Aorta (tissue), 5 donors: ENCODE measurements at regions not wholly inside any gene's neighbourhood (a gene's known extent, or its start where the extent isn't known, plus 50 kb on each side); places are given as distances from the start of the nearest gene placed in this dataset.

Experiments
- ATAC-seq: fragments of 200-7000 bp; cut with Tn5 transposase; one replicate; pipeline ENCODE4 v1.9.1; 2022; ENCODE audit warnings: moderate library complexity; ENCODE audit not compliant: low FRiP score
- DNase-seq, 2 donors: peaks; one replicate each; pipeline ENCODE4 v3.0.0-alpha.2; 2020
- H3K27ac ChIP-seq, 2 donors: one replicate each; pipeline ENCODE4 v1.5.1; 2013; ENCODE audit warnings: low read length in 2 of 2, mild to moderate bottlenecking in 2 of 2, moderate library complexity in 2 of 2, control low read depth in 1 of 2, inconsistent platforms in 1 of 2, low read depth in 1 of 2
- H3K27me3 ChIP-seq, 2 donors: one replicate each; pipeline ENCODE4 v1.6.1; 2013; ENCODE audit warnings: control low read depth in 1 of 2, low read length in 1 of 2, mild to moderate bottlenecking in 1 of 2, moderate library complexity in 1 of 2; ENCODE audit not compliant: insufficient read depth in 2 of 2, control insufficient read depth in 1 of 2
- H3K36me3 ChIP-seq, 2 donors: one replicate each; pipeline ENCODE4 v1.6.1; 2013; ENCODE audit warnings: control low read depth in 1 of 2, low read length in 1 of 2, mild to moderate bottlenecking in 1 of 2; ENCODE audit not compliant: insufficient read depth in 2 of 2, control insufficient read depth in 1 of 2
- H3K4me1 ChIP-seq, 2 donors: one replicate each; pipeline ENCODE4 v1.6.1; 2013; ENCODE audit warnings: low read length in 2 of 2, control low read depth in 1 of 2, mild to moderate bottlenecking in 1 of 2, moderate library complexity in 1 of 2; ENCODE audit not compliant: insufficient read depth in 2 of 2, control insufficient read depth in 1 of 2
- H3K4me3 ChIP-seq, 2 donors: one replicate each; pipeline ENCODE4 v1.5.1; 2013; ENCODE audit warnings: low read length in 2 of 2, control low read depth in 1 of 2, mild to moderate bottlenecking in 1 of 2
- H3K9me3 ChIP-seq: one replicate; pipeline ENCODE4 v1.6.1; 2013; ENCODE audit warnings: mild to moderate bottlenecking, low read length; ENCODE audit not compliant: control insufficient read depth
- WGBS, 2 donors: extraction: QIAGEN DNeasy Blood & Tissue Kit; methylation state at CpG; one replicate each; pipeline ENCODE4 v1.1.7; 2013; 5-methylcytosine and 5-hydroxymethylcytosine counted together
- intact Hi-C, 2 donors: fragments of 100-400 bp; cut with DNase I; formaldehyde crosslinking; loops; one replicate each; pipeline versions ENCODE4 v1.14.2 to v1.15.0; 2022
- donor health status: healthy with polysubstance abuse.
- donor health status: Bipolar disorder and iron deficiency.
- donor health status: DM: no; HTN: no; CAD: no.
- donor health status: DM: no; HTN: no; CAD: no.
- donor health status: DM: yes; HTN: yes; CAD: no.

GRCh38 chr6:169064194-169064593, 189.5 kb downstream of the THBS2 start:
- H3K36me3 ChIP-seq: no peaks in the 10 kb centered on the region
- H3K27ac ChIP-seq: no peak overlapping the region
- 33 to 38% methylated on average over 7 of the region's 7 CpGs for WGBS, 2 donors
- ATAC-seq (no peak), DNase-seq (no peak)
- H3K9me3 ChIP-seq: no peaks in the 10 kb centered on the region
- intact Hi-C loops: no loop called here
- no peaks in the 10 kb centered on the region for H3K27me3 ChIP-seq
- no peaks in the 10 kb centered on the region for H3K4me1 ChIP-seq
- H3K4me3 ChIP-seq: no peak overlapping the region

DNA sequence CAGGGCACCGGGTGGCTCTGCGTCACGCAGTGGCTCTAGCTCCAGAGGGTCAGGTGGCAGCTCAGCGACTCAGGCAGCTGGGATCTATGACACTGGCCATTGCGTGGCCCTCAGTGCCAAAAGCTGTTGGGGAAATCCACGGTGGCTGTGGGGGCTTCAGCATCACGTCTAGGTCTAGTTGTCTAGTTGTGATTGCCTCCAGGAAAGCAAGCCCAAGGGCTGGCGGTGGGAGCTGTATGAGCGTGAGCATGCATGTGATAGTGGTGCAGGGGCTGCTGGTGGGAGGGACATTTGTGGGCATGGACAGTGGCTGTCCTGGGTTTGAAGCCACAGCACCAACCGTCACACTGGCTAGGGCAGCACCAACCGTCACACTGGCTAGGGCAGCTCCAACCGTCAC, 191.4 kb downstream of the THBS2 start:
- H3K9me3 ChIP-seq: no peaks in the 10 kb centered on the region
- intact Hi-C loops: no loop called here
- no peaks in the 10 kb centered on the region for H3K36me3 ChIP-seq
- no peaks in the 10 kb centered on the region for H3K27me3 ChIP-seq
- 97 to 98% methylated on average over 12 of the region's 12 CpGs for WGBS, 2 donors
- H3K27ac ChIP-seq: no peak overlapping the region
- ATAC-seq (no peak), DNase-seq (peak in 1 of 2 donors; percentile 57)
- H3K4me3 ChIP-seq: no peak overlapping the region
- no peaks in the 10 kb centered on the region for H3K4me1 ChIP-seq

- Histone ChIP-seq H3K4me3 (no peak overlapping the region), H3K9me3 (no peaks in the 10 kb centered on the region), H3K36me3 (no peaks in the 10 kb centered on the region), H3K4me1 (no peaks in the 10 kb centered on the region), H3K27me3 (no peaks in the 10 kb centered on the region), H3K27ac (no peak overlapping the region)
- ATAC-seq (no peak), DNase-seq (no peak)
- WGBS, 2 donors: 39 to 51% methylated on average over 12 of the region's 12 CpGs
- intact Hi-C loops: no loop called here
Measured at GRCh38 chr6:169058634-169059033, 195.0 kb downstream of the THBS2 start.

DNA sequence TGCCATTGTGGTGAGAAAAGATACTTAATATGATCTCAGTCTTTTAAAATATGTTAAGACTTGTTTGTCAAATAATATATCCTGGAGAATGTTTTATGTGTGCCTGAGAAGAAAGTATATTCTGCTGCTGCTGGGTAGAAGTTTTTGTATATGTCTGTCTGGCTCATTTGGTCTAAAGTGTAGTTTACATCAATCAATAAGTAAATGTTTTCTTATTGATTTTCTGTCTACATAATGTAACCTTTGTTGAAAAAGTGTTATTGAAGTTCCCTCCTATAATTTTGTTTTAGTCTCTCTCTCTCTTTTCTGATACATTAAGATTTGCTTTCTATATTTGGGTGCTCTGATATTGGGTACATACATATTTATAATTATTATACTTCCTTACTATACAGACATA, 201.2 kb downstream of the THBS2 start:
- Histone ChIP-seq H3K4me1 (no peaks in the 10 kb centered on the region), H3K27me3 (no peaks in the 10 kb centered on the region), H3K27ac (no peak overlapping the region), H3K9me3 (no peaks in the 10 kb centered on the region), H3K36me3 (no peaks in the 10 kb centered on the region), H3K4me3 (no peak overlapping the region)
- DNase-seq (no peak), ATAC-seq (no peak)
- intact Hi-C loops: no loop called here

GRCh38 chr6:169051371-169051770, 202.3 kb downstream of the THBS2 start:
- Histone ChIP-seq H3K36me3 (no peaks in the 10 kb centered on the region), H3K4me3 (no peak overlapping the region), H3K27me3 (no peaks in the 10 kb centered on the region), H3K9me3 (no peaks in the 10 kb centered on the region), H3K4me1 (peaks cover 0 to 4% of the 10 kb centered on the region in 2 donors), H3K27ac (no peak overlapping the region)
- DNase-seq: no peak
- no peak for ATAC-seq
- intact Hi-C loops: no loop called here
- 83 to 100% methylated on average over 1 of the region's 1 CpG for WGBS, 2 donors

DNA sequence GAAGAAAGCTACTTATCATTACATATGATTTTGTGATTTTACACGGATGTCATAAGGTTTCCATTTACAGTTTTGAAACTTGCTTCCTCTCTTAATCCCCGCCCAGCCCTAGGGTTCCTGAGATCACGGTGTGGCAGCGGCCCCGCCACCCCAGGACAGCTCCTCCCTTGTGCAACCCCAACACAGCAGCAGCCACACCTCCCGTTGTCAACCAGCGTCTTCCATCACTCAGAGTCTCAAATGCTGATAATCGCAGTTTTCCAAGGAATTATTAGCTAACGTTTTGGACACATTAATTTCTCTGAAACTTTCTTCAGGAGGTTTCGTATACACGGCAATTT, 204.8 kb downstream of the THBS2 start:
- H3K27me3 ChIP-seq: no peaks in the 10 kb centered on the region
- H3K4me1 ChIP-seq: peaks cover 0 to 4% of the 10 kb centered on the region in 2 donors
- no peaks in the 10 kb centered on the region for H3K36me3 ChIP-seq
- H3K27ac ChIP-seq: no peak overlapping the region
- WGBS, 2 donors: 86 to 88% methylated on average over 11 of the region's 11 CpGs
- no peak overlapping the region for H3K4me3 ChIP-seq
- intact Hi-C loops: loop anchor here in 1 of 2 donors (10.0 kb wide), 1 partner anchor 116 kb away; no protein-coding TSS in a partner anchor
- no peaks in the 10 kb centered on the region for H3K9me3 ChIP-seq
- ATAC-seq (no peak), DNase-seq (no peak)

- ATAC-seq: no peak
- intact Hi-C loops: loop anchor here in 1 of 2 donors (10.0 kb wide), 1 partner anchor 116 kb away; no protein-coding TSS in a partner anchor
- no peaks in the 10 kb centered on the region for H3K36me3 ChIP-seq
- no peak for DNase-seq
- H3K4me1 ChIP-seq: peaks cover 0 to 4% of the 10 kb centered on the region in 2 donors
- H3K4me3 ChIP-seq: no peak overlapping the region
- H3K27ac ChIP-seq: no peak overlapping the region
- no peaks in the 10 kb centered on the region for H3K27me3 ChIP-seq
- no peaks in the 10 kb centered on the region for H3K9me3 ChIP-seq
- WGBS, 2 donors: 93% methylated on average over 18 of the region's 18 CpGs
Measured at GRCh38 chr6:169048185-169048864, 205.3 kb downstream of the THBS2 start.

DNA sequence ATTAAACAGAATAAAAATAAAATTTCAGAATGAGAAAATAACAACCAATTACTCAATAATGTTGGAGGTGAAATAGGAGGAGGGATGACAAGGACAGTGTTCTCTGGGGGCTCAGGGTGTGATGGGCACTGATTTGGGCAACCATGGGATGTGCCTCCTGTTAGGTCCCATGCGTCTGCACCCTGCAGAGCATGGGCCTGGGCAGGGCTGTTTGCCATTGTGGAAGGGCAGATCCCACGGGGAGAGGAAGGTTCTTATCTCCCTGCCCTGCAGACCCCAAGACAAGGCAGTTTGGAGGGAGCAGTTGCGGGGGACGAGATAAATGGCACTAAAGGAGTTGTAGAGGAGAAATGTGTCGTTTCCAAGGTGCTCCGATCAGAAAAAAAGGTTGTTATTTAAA, 206.3 kb downstream of the THBS2 start:
- no peak for DNase-seq
- Histone ChIP-seq H3K9me3 (no peaks in the 10 kb centered on the region), H3K27ac (peak overlapping the region in 1 of 2 donors; percentile 26), H3K36me3 (no peaks in the 10 kb centered on the region), H3K4me1 (peaks cover 0 to 4% of the 10 kb centered on the region in 2 donors), H3K4me3 (no peak overlapping the region), H3K27me3 (no peaks in the 10 kb centered on the region)
- ATAC-seq: no peak
- intact Hi-C loops: loop anchor here in 1 of 2 donors (2.0 to 10.0 kb wide), 2 partner anchors 23 to 117 kb away; no protein-coding TSS in a partner anchor
- 82 to 87% methylated on average over 6 of the region's 6 CpGs for WGBS, 2 donors

DNA sequence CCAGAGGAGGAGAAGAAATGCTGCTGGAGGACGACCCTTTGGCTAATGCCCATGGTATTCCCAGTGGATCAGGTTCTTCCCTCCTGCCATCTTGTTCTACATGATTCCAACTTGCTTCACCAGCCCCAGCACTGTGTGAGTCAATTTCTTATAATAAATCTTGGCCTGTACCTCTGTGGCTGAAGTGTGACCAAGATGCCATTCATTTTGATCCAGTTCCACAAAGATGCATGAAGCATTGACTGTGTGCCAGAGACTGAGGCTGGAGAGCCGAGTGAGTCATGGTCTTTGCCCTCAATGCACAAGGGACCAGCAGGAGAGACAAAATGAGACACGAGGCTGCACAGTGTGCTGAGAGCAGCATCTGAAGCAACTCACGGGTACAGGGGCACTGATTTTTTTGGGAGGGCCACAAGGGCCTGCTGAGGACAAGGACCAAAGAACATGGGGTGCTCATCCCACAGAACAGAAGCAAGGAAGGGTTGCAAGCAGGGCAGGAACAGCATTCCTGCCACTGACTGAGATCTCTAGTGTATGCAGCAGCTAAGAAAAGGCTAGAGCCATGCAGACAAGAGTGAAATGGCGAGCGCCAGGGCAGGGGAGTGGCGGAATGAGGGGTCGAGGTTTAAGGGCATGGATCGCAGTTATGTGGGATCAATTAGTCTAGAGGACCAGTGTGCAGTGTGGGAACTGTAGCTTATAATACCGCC, 207.0 kb downstream of the THBS2 start:
- Histone ChIP-seq H3K36me3 (no peaks in the 10 kb centered on the region), H3K27me3 (no peaks in the 10 kb centered on the region), H3K27ac (peak overlapping the region in 1 of 2 donors; percentile 96), H3K4me3 (no peak overlapping the region), H3K9me3 (no peaks in the 10 kb centered on the region), H3K4me1 (peaks cover 0 to 4% of the 10 kb centered on the region in 2 donors)
- intact Hi-C loops: loop anchor here in 1 of 2 donors (2.0 to 10.0 kb wide), 2 partner anchors 24 to 118 kb away; no protein-coding TSS in a partner anchor
- ATAC-seq (peak; percentile 73), DNase-seq (peak in 1 of 2 donors; percentile 59)
- WGBS, 2 donors: 42 to 47% methylated on average over 10 of the region's 10 CpGs
